GM18861 (cell line): ENCODE measurements at regions not wholly inside any gene's neighbourhood (a gene's known extent, or its start where the extent isn't known, plus 50 kb on each side); places are given as distances from the start of the nearest gene placed in this dataset.

Source experiments
- ATAC-seq: cut with Tn5 transposase; IDR thresholded peaks from one replicate; pipeline ENCODE4 v1.9.1; 2021; ENCODE audit not compliant: unreplicated experiment

GRCh38 chr20:52785679-52786078 lies 186.5 kb upstream of the TSHZ2 start:
- no peak for ATAC-seq

- no peak for ATAC-seq
Observed at GRCh38 chr20:52783769-52784168, 188.4 kb upstream of the TSHZ2 start.

GRCh38 chr20:52780462-52780861 lies 191.7 kb upstream of the TSHZ2 start:
- ATAC-seq: no peak

DNA sequence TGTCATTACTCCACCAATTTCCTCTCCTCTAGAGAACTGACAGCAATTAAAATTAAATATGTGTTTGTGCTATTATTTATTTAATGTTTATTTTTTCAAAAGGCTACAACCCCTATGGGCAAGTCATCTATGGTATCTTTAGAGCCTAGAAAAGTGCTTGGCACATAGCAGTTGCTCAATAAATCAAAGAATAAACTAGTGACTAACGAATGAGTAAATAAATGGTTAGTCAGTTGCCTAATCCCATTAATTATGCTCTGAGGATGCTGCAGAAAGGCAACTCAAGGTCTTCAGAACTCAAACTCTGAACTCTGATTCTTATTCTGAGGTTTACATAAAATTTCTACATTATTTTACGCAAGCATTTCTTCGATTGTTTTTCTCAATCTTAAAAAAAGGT lies 193.0 kb upstream of the TSHZ2 start:
- no peak for ATAC-seq

- ATAC-seq: no peak
Observed at GRCh38 chr20:52777171-52777570, 195.0 kb upstream of the TSHZ2 start.

GRCh38 chr20:52775786-52776185 lies 196.4 kb upstream of the TSHZ2 start:
- no peak for ATAC-seq

DNA sequence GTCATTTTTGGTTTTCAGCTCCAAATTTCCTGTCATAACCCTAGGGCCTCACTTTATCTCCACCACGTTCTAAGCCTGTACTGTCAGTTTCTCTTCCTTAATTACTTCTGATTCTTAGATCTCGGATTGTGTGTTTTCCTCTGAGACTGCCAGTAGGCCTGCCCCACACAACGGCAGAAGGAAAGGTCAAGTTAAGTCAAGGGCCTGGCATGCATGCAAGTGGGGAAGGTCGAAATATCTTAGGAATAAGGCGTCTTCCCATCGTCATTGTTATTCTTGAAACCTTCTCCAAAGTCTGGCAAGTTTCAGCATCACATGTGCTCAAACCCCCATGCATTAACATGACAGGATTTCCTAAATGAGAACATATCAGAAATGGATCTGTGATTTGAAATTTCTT lies 203.5 kb upstream of the TSHZ2 start:
- ATAC-seq: no peak

DNA sequence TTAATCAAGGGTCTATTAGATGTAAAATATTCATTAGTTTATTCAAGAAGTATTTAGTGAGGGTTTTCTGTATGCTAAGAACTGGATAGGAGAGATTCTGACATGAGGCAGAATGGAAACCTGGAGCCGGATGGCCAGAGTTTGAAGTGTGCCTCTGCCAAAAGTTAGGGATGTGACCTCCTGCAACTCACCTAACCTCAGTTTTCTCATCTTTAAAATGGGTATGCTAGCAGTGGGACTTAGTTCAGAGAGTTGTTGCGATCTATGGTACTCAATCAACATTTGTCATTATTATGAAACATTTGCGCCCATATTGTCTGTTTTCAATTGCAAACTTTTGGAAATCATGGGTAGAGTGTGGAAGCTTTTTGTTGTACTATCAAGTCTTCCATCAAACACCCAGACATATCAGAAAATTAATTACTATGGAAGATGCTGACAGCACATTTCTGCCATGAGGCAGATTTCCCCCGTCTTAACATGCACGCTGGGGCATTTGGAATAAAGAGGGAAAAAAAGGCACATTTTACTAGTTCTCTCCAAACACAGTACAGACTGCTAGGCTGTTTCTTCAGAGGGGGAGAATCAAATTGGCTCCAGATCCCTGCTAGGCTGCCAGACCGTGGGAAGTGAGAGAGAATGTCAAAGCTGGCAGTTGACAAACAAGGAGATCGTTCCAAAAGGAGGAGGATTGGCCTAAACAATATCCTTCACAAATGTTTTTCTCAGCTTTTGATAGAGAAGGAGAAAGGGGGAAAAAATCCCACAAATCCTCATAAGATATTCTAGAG lies 205.3 kb upstream of the TSHZ2 start:
- ATAC-seq: no peak

DNA sequence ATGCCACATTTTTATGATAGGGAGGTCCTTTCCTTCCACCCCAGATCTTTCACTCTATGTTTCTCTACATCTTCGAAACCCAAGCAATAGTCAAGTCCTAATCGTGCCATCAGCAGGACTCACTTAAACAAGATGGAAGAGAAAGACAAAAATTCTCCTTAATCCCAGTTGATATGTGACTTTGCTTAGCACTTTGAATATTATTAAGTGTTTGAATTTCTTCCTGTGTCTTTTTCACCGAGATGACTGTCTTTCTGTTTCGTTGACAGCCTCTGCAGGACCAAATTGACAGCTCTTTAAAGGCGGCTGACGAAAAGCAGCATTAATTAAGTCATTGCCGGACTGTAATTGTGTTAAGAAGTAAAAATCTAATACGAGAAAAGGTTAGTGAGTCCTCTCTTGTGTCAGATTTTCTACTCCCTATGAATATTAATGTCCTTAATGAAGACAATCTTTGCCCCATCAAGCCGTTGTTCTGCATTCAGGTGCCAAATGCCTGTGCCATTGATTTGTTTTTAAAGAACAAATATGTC lies 208.8 kb upstream of the TSHZ2 start:
- no peak for ATAC-seq

- ATAC-seq: no peak
Observed at GRCh38 chr20:52761867-52762266, 210.3 kb upstream of the TSHZ2 start.

GRCh38 chr20:52760791-52761190 lies 211.4 kb upstream of the TSHZ2 start:
- no peak for ATAC-seq

DNA sequence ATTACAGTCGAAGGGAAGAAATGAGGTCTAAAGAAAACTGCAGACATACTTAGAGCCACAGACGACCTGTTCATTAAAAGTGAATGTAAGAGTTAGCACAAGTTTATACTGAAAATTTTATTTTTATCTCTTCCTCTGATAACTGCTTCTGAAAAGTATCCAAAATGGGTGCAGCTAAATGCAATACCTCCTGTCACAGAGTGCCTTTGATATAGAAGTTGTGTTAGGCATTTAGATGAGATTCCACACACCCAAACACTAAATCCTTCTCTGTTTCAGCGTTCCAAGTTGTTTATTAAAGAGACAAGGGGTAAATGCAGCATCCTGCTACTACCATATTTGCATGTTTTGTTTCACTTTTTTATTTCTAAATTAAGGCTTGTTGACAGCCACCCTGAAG lies 214.7 kb upstream of the TSHZ2 start:
- ATAC-seq: no peak

DNA sequence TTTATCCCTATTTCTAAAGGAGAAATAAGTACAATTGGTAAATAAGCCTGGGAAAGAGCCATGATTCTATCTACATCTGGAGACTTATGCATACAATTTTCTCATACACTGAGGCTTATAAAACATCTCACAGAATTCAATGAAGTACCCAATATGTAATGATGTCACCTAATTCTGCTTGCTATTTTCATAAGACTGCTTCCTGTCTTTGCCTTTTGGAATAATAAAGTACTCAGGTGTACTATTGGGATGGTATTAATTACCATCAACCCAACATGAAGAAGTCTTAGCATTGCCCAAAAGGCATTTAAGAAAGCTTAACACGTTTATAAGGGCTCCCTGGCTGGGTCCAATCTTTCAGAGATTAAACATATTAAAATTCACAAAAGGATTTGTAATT lies 216.4 kb upstream of the TSHZ2 start:
- ATAC-seq: no peak

DNA sequence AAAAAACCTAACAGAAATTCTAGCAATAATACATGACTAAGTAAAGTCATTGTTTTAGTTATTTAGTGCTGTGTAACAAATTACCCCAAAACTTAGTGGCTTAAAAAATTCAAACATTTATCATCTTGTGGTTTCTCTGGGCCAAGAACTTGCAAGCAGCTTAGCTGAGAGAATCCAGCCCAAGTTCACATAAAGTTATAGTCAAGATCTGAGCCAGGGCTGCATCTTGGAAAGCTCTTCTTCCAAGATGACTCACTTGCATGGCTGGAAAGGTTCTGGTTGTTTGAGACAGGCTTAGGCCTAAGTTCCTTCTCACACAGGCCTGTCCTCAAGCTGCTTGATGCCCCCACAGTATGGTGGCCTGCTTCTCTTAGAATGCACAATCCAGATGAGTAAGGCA lies 217.8 kb upstream of the TSHZ2 start:
- ATAC-seq: no peak

GRCh38 chr20:52752023-52752422 lies 220.1 kb upstream of the TSHZ2 start:
- ATAC-seq: no peak

- no peak for ATAC-seq
Observed at GRCh38 chr20:52751571-52751970, 220.6 kb upstream of the TSHZ2 start.

- no peak for ATAC-seq
Observed at GRCh38 chr20:52749938-52750337, 222.2 kb upstream of the TSHZ2 start.

- ATAC-seq: no peak
Observed at GRCh38 chr20:52748990-52749389, 223.2 kb upstream of the TSHZ2 start.

- ATAC-seq: no peak
Observed at GRCh38 chr20:52748285-52748932, 223.7 kb upstream of the TSHZ2 start.

DNA sequence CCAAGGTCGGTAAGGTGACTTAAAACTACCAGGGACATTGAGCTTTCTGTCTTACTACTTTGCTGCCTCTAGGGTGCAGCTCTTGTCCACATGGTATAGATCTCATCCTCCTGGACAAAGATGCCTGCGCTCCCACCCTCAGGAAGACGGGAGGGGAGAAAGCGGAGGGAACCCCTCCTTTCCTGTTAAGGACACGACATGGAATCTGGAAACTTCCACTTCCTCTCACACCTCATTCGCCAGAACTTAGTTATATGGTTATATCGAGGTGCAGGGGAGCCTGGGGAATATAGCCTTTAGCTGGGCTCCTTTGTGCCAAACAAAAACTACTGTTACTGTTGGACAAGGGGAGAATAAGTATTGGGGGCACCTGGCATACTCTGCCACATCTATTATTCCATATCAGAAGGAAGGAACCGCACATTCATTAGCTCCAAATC lies 224.3 kb upstream of the TSHZ2 start:
- ATAC-seq: no peak

GRCh38 chr20:52746770-52747169 lies 225.4 kb upstream of the TSHZ2 start:
- ATAC-seq: no peak

DNA sequence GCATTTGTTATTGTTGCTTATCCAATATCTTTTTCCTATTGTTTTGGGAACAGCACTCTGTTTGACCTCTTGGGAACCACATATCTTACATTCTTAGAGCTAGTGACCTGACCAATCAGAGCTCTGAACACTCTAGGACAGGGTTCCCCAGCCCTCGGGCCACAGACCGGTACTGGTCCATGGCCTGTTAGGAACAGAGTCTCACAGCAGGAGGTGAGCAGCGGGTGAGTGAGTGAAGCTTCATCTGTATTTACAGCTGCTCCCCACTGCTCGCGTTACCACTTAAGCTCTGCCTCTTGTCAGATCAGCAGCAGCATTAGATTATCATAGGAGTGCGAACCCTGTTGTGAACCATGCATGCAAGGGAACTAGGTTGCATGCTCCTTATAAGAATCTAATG lies 226.0 kb upstream of the TSHZ2 start:
- ATAC-seq: no peak
